ENCODE measurements at regions not wholly inside any gene's neighbourhood (a gene's known extent, or its start where the extent isn't known, plus 50 kb on each side); places are given as distances from the start of the nearest gene placed in this dataset.

DNA sequence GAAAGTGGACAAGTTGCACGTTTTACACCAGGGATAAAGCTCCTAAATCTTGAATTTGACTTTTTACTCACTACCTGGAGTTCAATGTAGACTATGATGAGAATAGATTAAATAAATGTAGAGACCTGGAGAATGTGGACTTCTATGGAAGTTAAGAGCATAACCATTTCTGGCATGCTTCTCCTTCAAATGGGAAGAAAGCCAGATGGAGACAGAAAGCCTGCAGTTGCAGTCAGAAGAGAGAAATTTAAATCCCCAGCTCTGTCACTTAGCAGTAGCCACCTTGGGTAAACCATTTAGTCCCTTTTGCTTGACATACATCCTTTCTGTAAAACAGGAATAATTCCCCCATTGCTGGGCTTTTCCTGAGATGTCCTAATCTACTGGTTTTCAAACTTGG is 355.3 kb upstream of the AUTS2 start:
- TF ChIP-seq CTCF (IDR thresholded peaks at IDR 0.05): no peak
- TF ChIP-seq POLR2AphosphoS5 (IDR thresholded peaks at IDR 0.05): no peak
- TF ChIP-seq POLR2A (IDR thresholded peaks at IDR 0.05): no peak
